Ishikawa (cell line): ENCODE measurements at regions not wholly inside any gene's neighbourhood (a gene's known extent, or its start where the extent isn't known, plus 50 kb on each side); places are given as distances from the start of the nearest gene placed in this dataset.

Experiments
- CREB1 ChIP-seq: IDR thresholded peaks from 2 replicates; pipeline ENCODE4 v1.6.1; 2012; ENCODE audit warnings: low read depth
- EGR1 ChIP-seq: IDR thresholded peaks from 2 replicates; pipeline ENCODE4 v1.6.1; 2012
- NFIC ChIP-seq: IDR thresholded peaks from 2 replicates; pipeline ENCODE4 v1.6.1; 2012
- TCF12 ChIP-seq: IDR thresholded peaks from 2 replicates; pipeline ENCODE4 v1.6.1; 2012; ENCODE audit warnings: low read depth
- TEAD4 ChIP-seq: IDR thresholded peaks from 2 replicates; pipeline ENCODE4 v1.6.1; 2012
- USF1 ChIP-seq: IDR thresholded peaks from 2 replicates; pipeline ENCODE4 v1.6.1; 2012

- TF ChIP-seq TCF12: no peak
- no peak for TF ChIP-seq EGR1
- TF ChIP-seq TEAD4: no peak
- no peak for TF ChIP-seq USF1
- TF ChIP-seq NFIC: no peak
- no peak for TF ChIP-seq CREB1
Observed at GRCh38 chr13:109627649-109628048, 158.7 kb downstream of the IRS2 start.
